GM23338 (cell line): ENCODE measurements at regions not wholly inside any gene's neighbourhood (a gene's known extent, or its start where the extent isn't known, plus 50 kb on each side); places are given as distances from the start of the nearest gene placed in this dataset.

ENCODE experiments used
- EZH2 ChIP-seq: fragments of 200-600 bp; sonication (generic); IDR thresholded peaks from one replicate; pipeline ENCODE4 v1.8.0; 2017; ENCODE audit warnings: antibody characterized with exemption, mild to moderate bottlenecking, low read depth; ENCODE audit not compliant: unreplicated experiment
- POLR2AphosphoS5 ChIP-seq: IDR thresholded peaks from 2 replicates; pipeline ENCODE4 v1.6.1; 2016; ENCODE audit warnings: antibody characterized with exemption, low read depth

GRCh38 chr3:5698851-5699250 is 511.3 kb downstream of the EDEM1 start:
- no peak for TF ChIP-seq EZH2
- TF ChIP-seq POLR2AphosphoS5, result no peak
